ENCODE measurements at regions not wholly inside any gene's neighbourhood (a gene's known extent, or its start where the extent isn't known, plus 50 kb on each side); places are given as distances from the start of the nearest gene placed in this dataset.

DNA sequence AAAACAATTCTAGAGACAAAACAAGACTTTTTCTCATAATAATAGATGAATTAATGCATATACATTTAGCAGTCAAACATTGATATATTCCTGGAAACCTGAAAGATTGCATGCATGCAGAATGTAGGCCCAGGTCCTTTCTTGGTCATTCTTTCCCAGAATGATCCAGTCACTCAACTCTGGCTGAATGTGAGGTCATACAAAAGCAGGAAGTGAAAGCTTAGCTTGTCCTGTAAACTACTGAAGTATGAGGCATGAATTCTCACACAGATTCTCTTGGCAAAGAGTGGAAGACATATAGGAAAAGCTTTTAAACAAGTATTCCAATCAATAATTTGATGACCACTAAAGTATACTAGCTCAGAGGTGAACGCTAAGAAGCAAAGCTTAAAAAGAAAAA is 253.9 kb downstream of the PPP1R3A start:
- no peak for FAIRE-seq
- TF ChIP-seq, protein P1, sequence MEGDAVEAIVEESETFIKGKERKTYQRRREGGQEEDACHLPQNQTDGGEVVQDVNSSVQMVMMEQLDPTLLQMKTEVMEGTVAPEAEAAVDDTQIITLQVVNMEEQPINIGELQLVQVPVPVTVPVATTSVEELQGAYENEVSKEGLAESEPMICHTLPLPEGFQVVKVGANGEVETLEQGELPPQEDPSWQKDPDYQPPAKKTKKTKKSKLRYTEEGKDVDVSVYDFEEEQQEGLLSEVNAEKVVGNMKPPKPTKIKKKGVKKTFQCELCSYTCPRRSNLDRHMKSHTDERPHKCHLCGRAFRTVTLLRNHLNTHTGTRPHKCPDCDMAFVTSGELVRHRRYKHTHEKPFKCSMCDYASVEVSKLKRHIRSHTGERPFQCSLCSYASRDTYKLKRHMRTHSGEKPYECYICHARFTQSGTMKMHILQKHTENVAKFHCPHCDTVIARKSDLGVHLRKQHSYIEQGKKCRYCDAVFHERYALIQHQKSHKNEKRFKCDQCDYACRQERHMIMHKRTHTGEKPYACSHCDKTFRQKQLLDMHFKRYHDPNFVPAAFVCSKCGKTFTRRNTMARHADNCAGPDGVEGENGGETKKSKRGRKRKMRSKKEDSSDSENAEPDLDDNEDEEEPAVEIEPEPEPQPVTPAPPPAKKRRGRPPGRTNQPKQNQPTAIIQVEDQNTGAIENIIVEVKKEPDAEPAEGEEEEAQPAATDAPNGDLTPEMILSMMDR (IDR thresholded peaks at IDR 0.05; ENCODE audit: insufficient read depth, missing control alignments) = no peak
- no peak for DNase-seq (ENCODE audit: insufficient read length, low spot score)

DNA sequence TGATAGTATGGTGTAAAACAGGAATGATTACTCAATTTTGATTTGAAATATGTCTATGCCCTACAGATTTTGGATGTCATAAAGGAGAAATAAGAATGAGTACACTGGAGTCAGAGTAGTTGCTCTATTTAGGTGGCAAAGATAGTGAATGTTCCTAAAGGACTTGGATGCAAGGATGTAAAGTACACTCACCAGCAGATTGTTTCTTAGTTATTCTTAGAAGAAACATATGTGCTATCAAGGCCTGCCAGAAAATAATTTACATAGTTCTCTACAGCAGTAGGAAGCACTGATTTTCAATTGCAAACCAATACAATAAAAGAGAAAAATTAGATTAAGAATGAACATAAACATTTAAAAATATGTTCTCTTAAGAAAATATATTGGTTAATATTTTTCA is 259.4 kb downstream of the PPP1R3A start:
- no peak for FAIRE-seq
- no peak for DNase-seq (ENCODE audit: insufficient read length, low spot score)
- TF ChIP-seq, protein P1 (IDR thresholded peaks at IDR 0.05; ENCODE audit: insufficient read depth, missing control alignments) = no peak

DNA sequence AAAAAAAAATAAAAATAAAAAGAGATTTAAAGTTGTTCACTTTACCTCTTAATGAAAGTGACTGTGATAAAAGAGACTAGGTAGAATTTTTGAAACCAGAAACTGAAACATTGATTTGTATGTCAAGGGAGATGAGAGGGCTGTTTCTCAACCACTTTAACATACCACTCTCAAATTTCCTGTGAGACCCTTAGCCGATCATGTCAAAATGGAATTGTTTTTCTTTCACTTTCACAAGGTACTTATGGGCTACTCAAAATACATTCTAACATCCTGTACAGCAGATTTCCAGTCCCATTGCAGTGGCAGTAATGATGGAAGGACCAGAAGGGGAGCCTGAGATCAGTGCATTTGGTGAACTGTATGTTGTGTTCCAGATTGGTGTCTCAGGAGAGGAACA is 261.2 kb downstream of the PPP1R3A start:
- TF ChIP-seq, protein P1 (IDR thresholded peaks at IDR 0.05; ENCODE audit: insufficient read depth, missing control alignments) = no peak
- FAIRE-seq (no peak), DNase-seq (ENCODE audit: insufficient read length, low spot score) (no peak)

DNA sequence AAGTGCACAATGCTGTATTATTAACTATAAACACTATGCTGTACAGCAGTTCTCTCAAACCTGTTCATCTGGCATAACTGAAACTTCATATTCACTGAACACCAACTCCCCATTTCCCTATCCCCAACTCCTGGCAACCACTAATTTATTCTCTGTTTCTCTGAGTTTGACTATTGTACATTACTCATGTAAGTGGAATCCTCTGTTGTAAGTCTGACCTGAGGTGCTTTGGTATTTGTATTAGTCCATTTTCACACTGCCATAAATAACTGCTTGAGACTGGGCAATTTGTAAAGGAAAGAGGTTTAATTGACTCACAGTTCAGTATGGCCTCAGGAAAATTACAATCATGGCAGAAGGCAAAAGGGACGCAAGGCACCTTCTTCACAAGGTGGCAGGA is 266.3 kb downstream of the PPP1R3A start:
- no peak for FAIRE-seq
- TF ChIP-seq, protein P1 (IDR thresholded peaks at IDR 0.05; ENCODE audit: insufficient read depth, missing control alignments) = no peak

DNA sequence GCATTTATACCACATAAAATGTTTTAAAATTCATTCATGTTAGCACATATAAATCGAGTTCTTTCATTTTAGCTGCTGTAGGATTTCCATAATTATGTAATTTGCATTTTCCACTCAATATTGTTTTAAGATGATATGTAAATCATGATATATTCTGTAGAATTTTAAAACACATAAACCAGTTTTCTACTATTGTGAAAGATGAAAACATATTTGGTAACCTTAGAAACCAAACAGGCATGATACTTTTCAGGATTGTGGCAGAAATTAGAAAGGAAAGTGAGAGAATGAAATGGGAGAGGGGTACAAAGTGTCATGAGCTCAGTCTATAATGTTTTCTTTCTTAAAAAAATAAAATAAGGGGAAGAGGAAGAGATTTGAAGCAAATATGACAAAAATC is 269.3 kb downstream of the PPP1R3A start:
- DNase-seq (ENCODE audit: insufficient read length, low spot score) = no peak
- TF ChIP-seq, protein P1 (IDR thresholded peaks at IDR 0.05; ENCODE audit: insufficient read depth, missing control alignments) = no peak
- no peak for FAIRE-seq

More for the DNA sequence above, 266.3 kb downstream of the PPP1R3A start:
- no peak for DNase-seq (ENCODE audit: insufficient read length, low spot score)

DNA sequence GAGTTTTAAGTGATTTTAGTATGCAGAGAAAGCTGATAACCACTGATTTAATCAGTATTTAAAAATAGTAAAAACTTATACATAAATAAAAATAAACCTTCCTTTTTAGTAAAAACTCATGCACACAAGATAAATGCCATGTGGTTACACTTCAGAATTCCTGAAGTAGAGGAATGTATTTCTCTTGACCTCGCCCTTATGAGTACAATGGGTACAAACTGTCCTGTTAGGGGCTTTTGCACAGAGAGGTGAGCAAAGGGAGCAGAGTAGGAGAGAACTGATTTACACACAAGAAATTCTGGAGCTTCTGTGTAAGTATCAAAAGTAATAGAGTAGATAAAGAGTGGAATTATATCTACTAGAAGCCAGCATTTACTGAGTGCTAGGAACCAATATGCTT is 279.6 kb downstream of the PPP1R3A start:
- no peak for FAIRE-seq
- no peak for DNase-seq (ENCODE audit: insufficient read length, low spot score)

DNA sequence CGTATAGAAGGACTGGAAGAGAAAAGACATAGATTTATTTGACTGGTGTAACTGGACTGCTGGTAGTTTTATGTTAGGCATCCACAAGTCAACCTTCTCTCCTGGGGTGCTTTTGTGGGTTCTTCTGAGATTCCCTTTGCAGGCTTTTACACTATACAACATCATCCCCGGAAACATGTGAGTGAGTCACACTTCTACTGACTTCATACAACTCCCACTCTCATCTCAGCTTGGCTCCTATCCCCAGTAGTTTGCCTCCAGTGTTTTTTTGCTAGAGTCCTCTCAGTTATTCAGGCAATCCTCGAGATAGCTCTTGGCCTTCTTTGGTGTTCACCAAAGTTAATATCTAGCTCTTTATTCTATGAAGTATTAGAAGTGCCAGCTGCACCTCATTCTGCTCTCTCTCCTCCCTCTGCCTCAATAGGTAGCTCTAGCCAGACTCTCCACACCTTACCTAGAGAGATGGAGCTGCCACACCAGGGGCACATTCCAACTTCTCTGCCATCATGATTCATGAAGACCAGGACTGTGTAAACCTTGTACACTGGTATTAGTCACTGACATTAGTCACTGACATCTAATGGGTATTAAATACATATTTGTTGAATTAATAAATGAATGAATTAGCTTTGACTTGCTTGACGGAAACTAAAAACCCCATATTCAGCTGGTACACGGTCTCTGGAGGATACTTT is 281.9 kb downstream of the PPP1R3A start:
- TF ChIP-seq, protein P1 (IDR thresholded peaks at IDR 0.05; ENCODE audit: insufficient read depth, missing control alignments) = no peak
- DNase-seq (ENCODE audit: insufficient read length, low spot score) (no peak), FAIRE-seq (no peak)

More for the DNA sequence above, 279.6 kb downstream of the PPP1R3A start:
- TF ChIP-seq, protein P1 (IDR thresholded peaks at IDR 0.05; ENCODE audit: insufficient read depth, missing control alignments) = no peak

Measured in D721Med (cell line).